Nephron progenitor cell (in vitro differentiated cells): ENCODE measurements at regions not wholly inside any gene's neighbourhood (a gene's known extent, or its start where the extent isn't known, plus 50 kb on each side); places are given as distances from the start of the nearest gene placed in this dataset.
"Not testable (repeated sequence)": the region's sequence is repeated elsewhere in the genome, so short reads cannot be mapped to it uniquely, and the experiment has no call there.

Source experiments
- DNase-seq: peaks from one replicate; pipeline ENCODE4 v3.0.0; 2021
- H3K27ac Mint-ChIP-seq: 2 replicates; pipeline ENCODE4 v1.8.0; 2021; ENCODE audit warnings: mild to moderate bottlenecking, moderate library complexity, mixed read lengths
- H3K27me3 Mint-ChIP-seq: 2 replicates; pipeline ENCODE4 v1.8.0; 2021; ENCODE audit warnings: mild to moderate bottlenecking, low read depth, mixed read lengths; ENCODE audit not compliant: poor library complexity
- H3K36me3 Mint-ChIP-seq: 2 replicates; pipeline ENCODE4 v1.8.0; 2021; ENCODE audit warnings: low read depth, mixed read lengths
- H3K4me1 Mint-ChIP-seq: 2 replicates; pipeline ENCODE4 v1.8.0; 2021; ENCODE audit warnings: mixed read lengths
- H3K4me3 Mint-ChIP-seq: 2 replicates; pipeline ENCODE4 v1.8.0; 2021; ENCODE audit warnings: mild to moderate bottlenecking, moderate library complexity, mixed read lengths
- H3K9me3 Mint-ChIP-seq: 2 replicates; pipeline ENCODE4 v1.8.0; 2021; ENCODE audit warnings: mild to moderate bottlenecking, moderate library complexity, mixed read lengths
- CTCF ChIP-seq: fragments of 200-600 bp; sonication (generic); IDR thresholded peaks from 2 replicates; pipeline ENCODE4 v1.5.0; 2021; ENCODE audit warnings: antibody characterized with exemption

DNA sequence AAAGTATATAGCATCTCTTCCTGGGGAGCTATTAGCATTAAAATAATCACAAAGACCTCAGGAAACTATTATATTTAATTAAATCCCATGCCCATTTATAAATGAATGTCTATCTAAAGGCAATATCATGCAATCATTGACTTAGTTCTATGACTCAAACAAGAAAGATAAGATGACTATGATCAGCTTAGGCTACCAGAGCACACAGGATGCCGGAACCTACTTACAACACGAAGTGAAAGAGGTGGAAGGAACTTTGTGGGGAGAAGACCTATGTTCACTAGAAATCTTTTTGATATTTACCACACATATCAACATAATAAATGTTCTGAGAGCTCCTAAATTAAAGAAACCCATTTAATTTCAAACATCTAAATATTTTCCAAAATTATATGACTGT, 344.2 kb upstream of the CYLC2 start:
- Mint-ChIP-seq H3K4me3 (no peak overlapping the region), H3K27ac (no peak overlapping the region), H3K9me3 (no peaks in the 10 kb centered on the region), H3K36me3 (no peaks in the 10 kb centered on the region), H3K4me1 (no peaks in the 10 kb centered on the region), H3K27me3 (no peaks in the 10 kb centered on the region)
- TF ChIP-seq CTCF, result no peak
- no peak for DNase-seq

DNA sequence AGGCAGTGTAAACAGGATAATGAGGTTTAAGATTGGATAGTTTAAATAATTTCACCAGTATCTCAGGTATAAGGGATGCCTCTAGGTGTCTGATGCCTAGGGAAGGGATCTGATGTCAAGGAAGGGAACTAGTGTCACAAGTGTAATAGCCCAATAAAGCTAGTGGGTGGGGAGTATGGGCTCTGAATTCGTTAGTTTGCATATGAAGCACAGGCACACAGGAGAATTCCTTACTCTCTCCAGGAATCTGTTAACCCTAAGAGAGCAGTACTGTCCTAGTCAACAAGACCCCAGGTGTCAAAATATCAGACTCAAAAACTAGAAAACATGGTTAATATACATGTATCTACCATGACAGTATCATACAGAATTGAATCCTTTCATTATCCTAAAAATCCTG, 352.5 kb upstream of the CYLC2 start:
- TF ChIP-seq CTCF, result no peak
- Mint-ChIP-seq H3K4me3 (no peak overlapping the region), H3K27ac (no peak overlapping the region), H3K9me3 (no peaks in the 10 kb centered on the region), H3K36me3 (no peaks in the 10 kb centered on the region), H3K27me3 (no peaks in the 10 kb centered on the region), H3K4me1 (no peaks in the 10 kb centered on the region)
- DNase-seq, result no peak

DNA sequence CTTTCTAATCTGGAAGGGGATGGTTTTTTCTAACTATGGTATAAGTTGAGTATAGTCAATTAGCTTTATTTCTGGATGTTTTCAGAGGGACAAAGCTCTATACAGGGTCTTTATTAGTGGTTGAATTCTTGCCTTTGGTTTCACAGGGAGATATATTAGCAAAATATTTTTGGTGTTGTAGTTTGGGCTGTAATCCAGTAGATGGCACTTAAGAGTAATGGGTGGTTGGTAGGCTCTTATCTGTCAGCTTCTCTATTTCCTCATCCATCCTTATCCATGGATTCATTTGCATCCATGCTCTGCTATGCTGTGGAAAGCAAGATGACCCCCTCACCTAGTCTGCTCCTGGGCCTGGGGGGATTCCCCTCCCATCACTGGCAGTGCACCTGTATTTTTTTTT, 363.6 kb upstream of the CYLC2 start:
- Mint-ChIP-seq H3K36me3 (no peaks in the 10 kb centered on the region), H3K27me3 (no peaks in the 10 kb centered on the region), H3K4me1 (no peaks in the 10 kb centered on the region), H3K27ac (no peak overlapping the region), H3K9me3 (peaks cover 50% of the 10 kb centered on the region), H3K4me3 (no peak overlapping the region)
- no peak for TF ChIP-seq CTCF
- DNase-seq, result no peak

DNA sequence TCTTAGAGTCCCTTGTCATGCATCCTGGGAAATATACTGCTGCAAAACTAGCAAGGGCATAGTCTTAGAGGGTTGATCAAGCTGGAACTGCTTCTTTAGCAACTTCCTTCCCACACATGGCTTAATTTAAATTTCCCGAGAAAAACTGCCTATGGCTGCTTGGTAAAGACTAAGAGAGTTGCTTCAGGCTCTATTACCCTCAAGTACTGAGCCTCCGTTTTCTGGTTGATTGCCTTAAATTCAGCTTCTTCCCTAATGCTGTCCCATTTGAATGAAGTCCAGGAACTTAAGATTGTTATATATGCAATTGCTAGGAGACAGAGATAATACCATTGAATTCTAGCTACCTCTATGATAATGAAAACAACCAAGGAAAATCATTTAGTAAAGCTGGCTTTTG, 385.7 kb upstream of the CYLC2 start:
- H3K4me1 Mint-ChIP-seq, result no peaks in the 10 kb centered on the region
- no peak for TF ChIP-seq CTCF

GRCh38 chr9:102603198-102604195, 391.6 kb upstream of the CYLC2 start:
- H3K27me3 Mint-ChIP-seq, DNase-seq, H3K27ac Mint-ChIP-seq, H3K36me3 Mint-ChIP-seq, H3K4me3 Mint-ChIP-seq, H3K4me1 Mint-ChIP-seq: not testable (repeated sequence)
- H3K9me3 Mint-ChIP-seq, result peaks cover 57% of the 10 kb centered on the region

More for the DNA sequence above, 385.7 kb upstream of the CYLC2 start:
- no peak for DNase-seq
- no peaks in the 10 kb centered on the region for H3K36me3 Mint-ChIP-seq
- peaks cover 18% of the 10 kb centered on the region for H3K9me3 Mint-ChIP-seq
- peaks cover 3% of the 10 kb centered on the region for H3K27me3 Mint-ChIP-seq
- no peak overlapping the region for H3K4me3 Mint-ChIP-seq
- H3K27ac Mint-ChIP-seq, result no peak overlapping the region

DNA sequence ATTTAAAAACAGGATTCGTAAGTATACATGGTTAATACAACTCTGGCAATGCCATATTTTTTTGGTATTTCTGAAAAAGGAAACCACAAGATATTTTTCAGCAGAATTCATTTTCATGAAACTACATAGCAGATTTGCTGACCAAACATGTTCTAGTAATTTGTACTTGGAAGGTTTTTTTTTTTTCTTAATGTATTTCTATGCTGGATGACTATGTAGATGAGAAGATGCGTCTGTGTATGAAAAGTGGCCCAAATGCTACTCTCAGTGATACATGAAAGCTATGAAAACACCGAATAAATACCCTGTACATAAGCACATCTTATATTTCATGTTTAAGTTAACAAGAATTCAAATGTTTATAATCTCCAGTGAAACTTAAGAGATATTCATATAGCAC, 400.9 kb upstream of the CYLC2 start:
- H3K9me3 Mint-ChIP-seq, result peaks cover 4% of the 10 kb centered on the region
- no peaks in the 10 kb centered on the region for H3K27me3 Mint-ChIP-seq

More for the DNA sequence above, 400.9 kb upstream of the CYLC2 start:
- Mint-ChIP-seq H3K4me3 (no peak overlapping the region), H3K27ac (no peak overlapping the region), H3K4me1 (no peaks in the 10 kb centered on the region), H3K36me3 (no peaks in the 10 kb centered on the region)
- TF ChIP-seq CTCF, result no peak
- DNase-seq, result no peak
